ENCODE measurements at regions not wholly inside any gene's neighbourhood (a gene's known extent, or its start where the extent isn't known, plus 50 kb on each side); places are given as distances from the start of the nearest gene placed in this dataset.
"Not testable (repeated sequence)": the region's sequence is repeated elsewhere in the genome, so short reads cannot be mapped to it uniquely, and the experiment has no call there.

- no peak for DNase-seq
These were observed 367.4 kb downstream of the RPS6KC1 start for GRCh38 chr1:213418268-213419071.

DNA sequence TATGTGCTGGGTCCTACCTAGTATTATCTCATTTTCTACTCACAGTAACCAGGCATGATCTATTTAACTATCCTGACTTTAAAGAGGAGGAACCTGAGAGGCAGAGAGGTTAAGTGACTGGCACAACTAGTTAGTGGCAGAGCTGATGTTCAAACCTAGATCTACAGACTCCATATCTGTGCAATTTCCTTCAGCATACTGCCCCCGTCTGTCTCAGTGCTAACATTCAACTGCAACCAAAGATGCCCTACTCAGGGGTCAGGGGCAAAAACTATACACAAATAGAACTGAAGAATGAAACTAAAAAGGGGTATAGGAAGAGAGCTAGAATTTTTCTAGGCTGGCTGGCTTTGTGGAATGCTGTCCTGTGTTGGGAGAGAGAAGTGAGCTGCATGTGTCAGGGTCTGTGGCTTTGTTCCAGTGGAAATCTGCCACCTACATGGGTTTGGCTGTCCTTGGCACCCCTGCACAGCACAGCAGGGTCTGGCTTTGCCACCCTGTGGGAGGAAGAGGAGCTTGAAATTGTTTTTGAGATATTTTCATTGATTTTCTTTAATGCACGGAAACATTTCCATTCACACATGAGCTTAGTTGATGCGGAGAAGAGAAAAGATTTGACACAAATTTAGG lies 368.5 kb downstream of the RPS6KC1 start:
- no peak for DNase-seq

GRCh38 chr1:213421178-213421577 lies 370.1 kb downstream of the RPS6KC1 start:
- not testable (repeated sequence) for DNase-seq

GRCh38 chr1:213423041-213423440 lies 372.0 kb downstream of the RPS6KC1 start:
- no peak for DNase-seq

DNA sequence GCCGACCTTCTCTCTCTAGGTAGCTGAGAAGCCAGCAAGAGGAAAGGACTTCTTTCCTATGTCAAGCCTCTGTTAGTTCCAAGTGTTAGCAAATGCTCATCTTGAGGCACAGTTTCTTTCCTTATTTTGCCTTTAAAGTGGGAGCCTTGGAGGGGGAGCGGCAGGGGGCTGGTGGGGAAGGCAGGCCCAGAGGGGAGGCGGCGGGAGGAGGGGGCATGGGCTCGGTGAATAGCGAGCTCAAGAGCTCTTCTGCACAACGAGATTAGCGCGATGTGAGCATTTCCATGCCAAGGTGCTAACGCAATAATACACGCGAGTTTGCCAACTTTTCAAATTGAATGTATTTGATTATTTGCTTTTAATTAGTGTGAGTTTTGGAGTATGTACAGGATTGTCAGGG lies 372.6 kb downstream of the RPS6KC1 start:
- no peak for DNase-seq

DNA sequence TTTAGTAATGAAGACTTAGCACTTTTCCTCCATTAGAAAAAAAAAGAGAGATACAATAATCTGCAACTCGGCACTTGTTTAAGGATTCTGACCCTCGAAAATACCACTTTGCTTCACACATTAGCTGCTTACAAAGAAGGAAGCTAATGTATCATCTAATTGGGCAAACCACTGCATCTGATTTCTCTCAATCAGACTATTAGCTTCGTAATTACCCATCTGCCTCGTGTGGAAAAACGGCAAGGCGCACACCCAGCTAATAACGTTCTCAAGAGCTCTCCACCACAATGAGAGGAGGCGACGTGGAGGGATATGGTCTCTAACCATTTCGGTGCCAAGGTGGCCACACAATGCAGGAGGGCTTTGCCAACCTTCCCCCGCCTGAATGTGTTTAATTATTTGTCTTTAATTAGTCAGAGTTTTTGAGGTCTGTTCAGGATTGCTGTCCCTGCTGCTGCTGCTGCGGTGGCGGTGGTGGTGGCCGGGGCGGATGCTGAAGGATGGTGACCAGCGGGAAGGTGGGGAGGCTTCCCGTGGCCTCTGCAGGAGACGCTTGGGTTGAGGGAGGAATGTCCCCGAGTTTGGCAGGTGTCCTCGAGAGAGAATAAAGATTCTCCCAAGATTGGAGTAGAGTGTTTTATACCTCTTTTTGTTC lies 374.5 kb downstream of the RPS6KC1 start:
- no peak for DNase-seq

DNA sequence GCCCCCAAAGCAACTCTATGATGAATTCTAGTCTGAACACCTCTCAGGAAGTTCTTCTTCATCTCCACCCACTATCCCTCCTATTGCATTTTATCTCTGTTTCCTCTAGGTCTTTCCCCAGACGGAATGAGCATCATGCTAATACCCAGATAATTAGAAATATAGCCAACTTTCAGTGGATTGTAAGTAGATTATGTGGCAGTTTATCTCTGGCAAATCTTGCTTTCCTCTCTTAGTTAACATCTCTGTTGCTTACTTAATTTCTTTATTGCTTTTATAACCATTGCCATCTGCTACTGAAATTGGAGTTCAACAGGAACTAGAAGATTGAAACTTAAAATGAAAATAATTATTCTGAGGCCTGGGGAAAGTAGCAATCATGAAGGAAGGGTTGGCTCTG lies 378.6 kb downstream of the RPS6KC1 start:
- DNase-seq = no peak

DNA sequence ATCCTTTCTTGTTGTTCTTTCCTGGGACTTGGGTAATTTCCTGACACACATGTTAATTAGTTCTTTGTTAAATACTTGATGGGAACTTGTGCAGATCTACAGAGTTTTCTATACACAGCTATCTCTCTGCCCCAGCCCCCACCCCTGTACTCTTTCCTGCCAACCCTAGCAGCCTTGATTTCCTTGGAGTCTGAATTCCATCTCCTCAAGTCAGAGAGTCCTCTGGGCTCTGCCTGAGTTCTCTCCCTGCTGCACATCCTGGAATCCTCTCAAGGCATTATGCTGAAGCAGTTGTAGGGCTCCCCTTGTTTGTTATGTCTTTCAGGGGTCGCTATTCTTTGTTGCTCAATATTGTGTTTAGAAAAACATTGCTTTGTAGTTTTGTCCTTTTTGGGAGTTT lies 384.7 kb downstream of the RPS6KC1 start:
- no peak for DNase-seq

- DNase-seq = no peak
These were observed 387.3 kb downstream of the RPS6KC1 start for GRCh38 chr1:213438339-213438738.

GRCh38 chr1:213439703-213440102 lies 388.7 kb downstream of the RPS6KC1 start:
- DNase-seq = no peak

DNA sequence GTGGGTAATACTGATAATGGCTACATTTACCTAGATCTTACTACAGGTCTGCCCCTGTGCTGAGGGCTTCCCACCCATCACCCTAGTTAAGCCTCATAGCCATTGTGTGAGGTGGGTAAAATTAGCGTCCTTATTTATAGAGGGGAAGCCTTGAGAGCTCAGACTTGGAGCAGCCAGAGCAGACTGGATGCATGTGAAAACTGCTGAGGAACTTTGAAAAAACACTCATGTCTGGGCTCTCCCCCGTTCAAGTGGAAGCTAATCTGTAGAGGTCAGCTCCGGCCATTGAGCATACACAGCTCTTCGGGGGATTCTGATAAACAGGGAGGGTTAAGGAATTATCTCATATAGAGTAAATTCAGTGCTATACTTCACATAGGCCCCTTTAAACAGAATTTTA lies 389.7 kb downstream of the RPS6KC1 start:
- no peak for DNase-seq

- DNase-seq = no peak
These were observed 392.4 kb downstream of the RPS6KC1 start for GRCh38 chr1:213443415-213443814.

- no peak for DNase-seq
These were observed 393.2 kb downstream of the RPS6KC1 start for GRCh38 chr1:213444224-213444623.

GRCh38 chr1:213446496-213446895 lies 395.5 kb downstream of the RPS6KC1 start:
- no peak for DNase-seq

DNA sequence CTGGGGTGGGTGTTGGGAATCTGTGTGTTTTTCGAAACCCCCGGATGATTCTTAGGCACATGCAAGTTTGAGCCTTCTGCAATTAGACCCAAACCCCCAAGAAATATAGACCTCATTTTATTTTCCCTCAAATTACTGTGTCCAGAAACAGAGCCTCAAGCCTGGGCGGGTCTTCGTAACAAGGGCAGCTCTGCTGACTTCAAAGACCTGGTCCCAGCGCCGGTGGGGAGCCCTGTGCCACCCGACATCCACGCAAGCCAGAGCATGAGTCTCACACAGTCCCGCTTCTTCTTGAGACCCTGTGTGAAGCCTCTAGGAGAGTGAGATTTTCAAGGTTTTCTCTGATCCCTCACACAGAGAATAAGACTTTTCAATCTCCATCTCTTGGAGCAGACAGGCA lies 397.3 kb downstream of the RPS6KC1 start:
- DNase-seq = no peak

DNA sequence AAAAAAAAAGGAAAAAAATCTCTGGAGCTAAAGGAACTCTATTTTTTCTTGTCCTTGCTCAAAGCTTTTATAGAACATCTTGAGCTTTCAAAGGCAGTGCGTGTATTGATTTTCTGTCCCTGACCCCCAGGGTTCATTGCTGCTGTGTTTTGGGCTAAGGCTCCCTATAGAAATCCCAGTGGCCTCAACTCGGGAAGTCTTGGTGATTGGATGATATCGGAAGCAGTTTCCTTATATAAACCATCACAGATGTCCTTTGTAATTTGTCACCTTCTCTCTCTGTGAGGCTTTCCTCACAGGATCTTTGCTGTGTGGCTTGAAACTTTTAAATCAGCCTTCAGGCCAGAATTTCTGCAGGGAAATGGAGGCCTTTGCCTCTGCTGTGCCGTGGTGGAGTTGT lies 397.7 kb downstream of the RPS6KC1 start:
- DNase-seq = no peak

DNA sequence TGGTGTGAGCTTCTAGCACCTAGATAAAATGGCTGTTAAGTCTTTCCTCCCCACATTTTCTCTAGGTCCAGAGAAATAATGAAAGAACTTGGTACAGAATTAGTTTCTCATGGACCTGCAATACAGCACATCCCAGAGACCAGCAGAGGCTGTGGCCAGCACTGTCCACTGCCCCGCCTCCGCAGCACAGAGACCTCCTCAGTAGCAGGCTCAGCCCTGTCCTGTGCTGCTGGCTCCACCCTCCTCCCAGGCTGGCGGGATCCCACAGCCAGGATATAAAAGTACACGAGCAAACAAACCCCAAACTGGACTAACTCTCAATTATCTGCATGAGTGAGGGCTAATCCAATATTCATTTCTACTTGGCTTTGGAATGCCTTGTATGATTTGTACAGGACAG lies 401.5 kb downstream of the RPS6KC1 start:
- no peak for DNase-seq

DNA sequence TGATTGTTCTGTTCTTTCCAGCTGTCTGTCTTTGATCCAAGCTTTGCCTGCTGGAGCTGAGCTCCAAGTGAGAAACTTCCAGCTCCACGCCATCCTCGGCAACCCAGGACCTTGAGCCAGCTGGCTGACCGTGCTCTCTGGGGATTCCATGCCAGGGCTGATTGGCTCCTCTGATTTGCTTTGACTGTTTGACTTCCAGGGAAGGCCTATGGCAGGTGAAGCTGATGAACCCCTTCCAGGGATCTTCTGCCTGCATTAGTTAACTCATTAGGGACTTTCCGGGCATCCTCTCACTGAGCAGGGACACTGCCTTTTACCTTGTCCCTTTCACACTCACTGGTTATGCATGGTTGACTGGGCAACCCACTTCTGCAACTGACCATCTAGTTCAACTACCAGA lies 406.1 kb downstream of the RPS6KC1 start:
- no peak for DNase-seq

- no peak for DNase-seq
These were observed 406.7 kb downstream of the RPS6KC1 start for GRCh38 chr1:213457733-213458132.

- not testable (repeated sequence) for DNase-seq
These were observed 411.3 kb downstream of the RPS6KC1 start for GRCh38 chr1:213462374-213462773.

- DNase-seq = no peak
These were observed 413.9 kb downstream of the RPS6KC1 start for GRCh38 chr1:213464786-213465460.

DNA sequence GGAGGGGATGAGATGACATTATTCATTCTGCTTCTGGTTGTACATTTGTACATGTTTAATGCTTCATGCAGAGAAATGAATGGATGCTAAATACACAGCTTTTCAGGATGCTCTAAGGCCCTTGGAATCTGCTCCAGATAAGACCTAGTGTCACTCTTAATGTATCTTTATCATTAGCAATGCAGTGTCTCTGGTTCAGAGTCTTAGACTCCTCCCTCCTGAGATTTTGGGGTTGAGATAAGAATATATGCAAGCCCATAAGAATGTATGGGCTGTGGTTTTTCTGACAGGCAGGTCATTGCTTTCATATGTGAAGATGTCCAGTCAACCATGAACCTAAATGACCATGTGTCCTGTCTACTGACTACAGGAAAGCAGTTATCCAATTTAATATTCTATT lies 415.5 kb downstream of the RPS6KC1 start:
- no peak for DNase-seq

GRCh38 chr1:213474054-213474453 lies 423.0 kb downstream of the RPS6KC1 start:
- no peak for DNase-seq

- DNase-seq = no peak
These were observed 430.4 kb downstream of the RPS6KC1 start for GRCh38 chr1:213481395-213481794.

Data from activated naive CD4-positive, alpha-beta T cell (primary cell).